ENCODE measurements at regions not wholly inside any gene's neighbourhood (a gene's known extent, or its start where the extent isn't known, plus 50 kb on each side); places are given as distances from the start of the nearest gene placed in this dataset.
"Not testable (repeated sequence)": the region's sequence is repeated elsewhere in the genome, so short reads cannot be mapped to it uniquely, and the experiment has no call there.

DNA sequence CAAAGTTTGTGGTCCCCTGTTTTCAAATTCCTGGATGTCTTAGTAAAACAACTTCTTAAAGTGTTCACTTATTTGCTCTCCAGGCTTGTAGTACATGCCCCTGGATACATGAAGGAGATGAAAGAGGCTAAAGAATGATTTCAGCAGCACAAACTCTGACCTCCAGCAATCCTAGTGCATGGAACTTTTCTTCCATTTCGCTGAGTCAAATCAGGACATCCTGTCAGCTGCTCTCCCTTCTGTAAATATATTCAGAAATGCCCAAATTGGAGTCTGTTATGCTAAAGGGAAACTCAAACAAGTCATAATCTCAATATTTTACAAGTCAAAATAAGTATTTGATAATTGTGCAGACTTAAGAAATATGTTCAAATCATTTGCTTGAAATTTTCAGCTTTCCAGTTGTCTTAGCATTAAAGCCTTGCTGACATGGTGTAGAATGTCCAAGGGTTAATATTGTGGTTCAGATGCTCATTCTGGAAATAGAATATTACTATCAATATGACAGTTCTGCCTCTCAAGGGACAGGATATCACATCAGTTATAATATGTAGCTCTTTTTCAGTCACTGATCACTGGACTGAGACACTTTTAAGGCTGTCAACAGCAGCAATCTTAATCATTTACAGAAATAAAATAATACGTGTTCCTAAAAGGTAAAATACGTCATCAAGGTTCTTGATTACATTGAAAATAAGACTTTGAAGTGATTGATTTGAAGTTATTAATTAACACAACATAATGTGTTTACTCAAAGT, 1157.3 kb downstream of the PLA2G4A start:
- Histone ChIP-seq H3K36me3 (replicated peaks in 1 of 2; ENCODE audit: insufficient read depth in 1 of 2, low read depth in 2 of 2) (no peaks in the 10 kb centered on the region), H3K9me3 (no peaks in the 10 kb centered on the region), H3K27ac (no peak overlapping the region), H3K4me3 (no peak overlapping the region), H3K27me3 (no peaks in the 10 kb centered on the region), H3K4me1 (no peaks in the 10 kb centered on the region)
- no peak for ATAC-seq
- TF ChIP-seq, protein P1, sequence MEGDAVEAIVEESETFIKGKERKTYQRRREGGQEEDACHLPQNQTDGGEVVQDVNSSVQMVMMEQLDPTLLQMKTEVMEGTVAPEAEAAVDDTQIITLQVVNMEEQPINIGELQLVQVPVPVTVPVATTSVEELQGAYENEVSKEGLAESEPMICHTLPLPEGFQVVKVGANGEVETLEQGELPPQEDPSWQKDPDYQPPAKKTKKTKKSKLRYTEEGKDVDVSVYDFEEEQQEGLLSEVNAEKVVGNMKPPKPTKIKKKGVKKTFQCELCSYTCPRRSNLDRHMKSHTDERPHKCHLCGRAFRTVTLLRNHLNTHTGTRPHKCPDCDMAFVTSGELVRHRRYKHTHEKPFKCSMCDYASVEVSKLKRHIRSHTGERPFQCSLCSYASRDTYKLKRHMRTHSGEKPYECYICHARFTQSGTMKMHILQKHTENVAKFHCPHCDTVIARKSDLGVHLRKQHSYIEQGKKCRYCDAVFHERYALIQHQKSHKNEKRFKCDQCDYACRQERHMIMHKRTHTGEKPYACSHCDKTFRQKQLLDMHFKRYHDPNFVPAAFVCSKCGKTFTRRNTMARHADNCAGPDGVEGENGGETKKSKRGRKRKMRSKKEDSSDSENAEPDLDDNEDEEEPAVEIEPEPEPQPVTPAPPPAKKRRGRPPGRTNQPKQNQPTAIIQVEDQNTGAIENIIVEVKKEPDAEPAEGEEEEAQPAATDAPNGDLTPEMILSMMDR (IDR thresholded peaks at IDR 0.05): no peak
- no peak for TF ChIP-seq POLR2A (IDR thresholded peaks at IDR 0.05)
- intact Hi-C loops (cut with DNase I): no loop called here
- no peak for DNase-seq
- WGBS, 2 donors: 31 to 33% methylated on average over 3 of the region's 3 CpGs

- Histone ChIP-seq H3K27me3 (no peaks in the 10 kb centered on the region), H3K9me3 (no peaks in the 10 kb centered on the region), H3K36me3 (replicated peaks in 1 of 2; ENCODE audit: insufficient read depth in 1 of 2, low read depth in 2 of 2) (no peaks in the 10 kb centered on the region), H3K27ac (no peak overlapping the region), H3K4me3 (no peak overlapping the region), H3K4me1 (no peaks in the 10 kb centered on the region)
- DNase-seq (no peak), ATAC-seq (no peak)
- WGBS, 2 donors: 83 to 94% methylated on average over 1 of the region's 1 CpG
- TF ChIP-seq, protein P1 (IDR thresholded peaks at IDR 0.05): no peak
- TF ChIP-seq POLR2A (IDR thresholded peaks at IDR 0.05): no peak
- intact Hi-C loops (cut with DNase I): no loop called here
Measured at GRCh38 chr1:187987236-187987776, 1158.6 kb downstream of the PLA2G4A start.

- no peak for TF ChIP-seq POLR2A (IDR thresholded peaks at IDR 0.05)
- TF ChIP-seq, protein P1 (IDR thresholded peaks at IDR 0.05): no peak
- DNase-seq: no peak
- intact Hi-C loops (cut with DNase I): no loop called here
- Histone ChIP-seq H3K27me3 (no peaks in the 10 kb centered on the region), H3K4me1 (no peaks in the 10 kb centered on the region), H3K9me3 (no peaks in the 10 kb centered on the region), H3K36me3 (replicated peaks in 1 of 2; ENCODE audit: insufficient read depth in 1 of 2, low read depth in 2 of 2) (no peaks in the 10 kb centered on the region), H3K27ac (no peak overlapping the region), H3K4me3 (no peak overlapping the region)
- ATAC-seq: no peak
Measured at GRCh38 chr1:187991944-187992343, 1163.2 kb downstream of the PLA2G4A start.

GRCh38 chr1:187996780-187997179, 1168.0 kb downstream of the PLA2G4A start:
- DNase-seq (no peak), ATAC-seq (no peak)
- Histone ChIP-seq H3K4me1 (no peaks in the 10 kb centered on the region), H3K9me3 (no peaks in the 10 kb centered on the region), H3K27ac (no peak overlapping the region), H3K27me3 (no peaks in the 10 kb centered on the region), H3K36me3 (replicated peaks in 1 of 2; ENCODE audit: insufficient read depth in 1 of 2, low read depth in 2 of 2) (no peaks in the 10 kb centered on the region), H3K4me3 (no peak overlapping the region)
- TF ChIP-seq, protein P1 (IDR thresholded peaks at IDR 0.05): no peak
- TF ChIP-seq POLR2A (IDR thresholded peaks at IDR 0.05): no peak
- intact Hi-C loops (cut with DNase I): no loop called here

DNA sequence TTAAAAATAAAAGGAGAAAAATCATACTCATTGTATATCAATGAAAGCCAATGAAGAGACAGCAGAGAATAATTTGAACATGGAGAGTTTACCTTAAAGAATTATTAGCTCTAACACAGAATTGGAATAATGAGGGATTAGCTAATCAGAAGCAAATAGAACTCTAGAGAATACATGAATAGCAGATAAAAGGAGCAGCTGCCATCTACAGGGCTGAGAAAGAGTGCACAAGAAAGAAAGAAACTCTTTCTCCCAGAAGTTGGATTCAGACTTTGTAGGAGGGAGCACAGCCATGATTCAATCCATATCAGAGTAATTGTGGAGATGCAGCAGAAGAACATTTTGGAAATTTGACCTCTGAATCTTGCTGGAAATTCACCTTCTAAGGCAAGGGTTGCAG, 1171.2 kb downstream of the PLA2G4A start:
- Histone ChIP-seq H3K36me3 (replicated peaks in 1 of 2; ENCODE audit: insufficient read depth in 1 of 2, low read depth in 2 of 2) (no peaks in the 10 kb centered on the region), H3K27me3 (no peaks in the 10 kb centered on the region), H3K4me3 (no peak overlapping the region), H3K27ac (no peak overlapping the region), H3K4me1 (no peaks in the 10 kb centered on the region), H3K9me3 (peaks cover 0 to 8% (median 0%) of the 10 kb centered on the region in 3 donors)
- TF ChIP-seq, protein P1 (IDR thresholded peaks at IDR 0.05): no peak
- no peak for TF ChIP-seq POLR2A (IDR thresholded peaks at IDR 0.05)
- DNase-seq (no peak), ATAC-seq (no peak)
- intact Hi-C loops (cut with DNase I): no loop called here

GRCh38 chr1:188003687-188004086, 1174.9 kb downstream of the PLA2G4A start:
- H3K27ac ChIP-seq; H3K9me3 ChIP-seq; intact Hi-C loops (cut with DNase I); H3K4me1 ChIP-seq; H3K4me3 ChIP-seq; ATAC-seq; H3K27me3 ChIP-seq; H3K36me3 ChIP-seq (replicated peaks in 1 of 2; ENCODE audit: insufficient read depth in 1 of 2, low read depth in 2 of 2); DNase-seq: not testable (repeated sequence)
- 59 to 67% methylated on average over 1 of the region's 1 CpG for WGBS, 2 donors

Measured in body of pancreas (tissue), 4 donors.